AG20443 (cell line): ENCODE measurements at regions not wholly inside any gene's neighbourhood (a gene's known extent, or its start where the extent isn't known, plus 50 kb on each side); places are given as distances from the start of the nearest gene placed in this dataset.

Experiments
- DNase-seq: peaks from one replicate; pipeline ENCODE4 v3.0.0; 2012; ENCODE audit warnings: low spot score, mixed read lengths

DNA sequence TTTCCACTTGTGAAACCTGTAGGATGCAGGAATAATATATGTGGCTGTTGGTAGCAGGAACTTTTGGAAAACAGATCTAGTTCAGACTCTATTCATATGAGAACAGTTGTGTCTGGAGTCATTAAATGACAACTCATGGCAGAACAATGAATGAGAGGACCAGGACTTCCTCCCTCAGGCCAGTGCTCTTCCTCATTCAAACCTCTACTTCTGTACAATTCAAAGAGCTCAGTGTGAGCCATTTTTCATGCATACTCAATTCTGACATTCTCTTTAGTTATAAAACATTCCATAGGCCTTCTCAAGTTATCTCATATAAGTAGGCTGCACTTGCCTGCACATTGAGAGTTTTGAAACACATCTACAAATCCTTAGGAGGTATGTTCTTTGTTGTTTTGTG, 1526.6 kb upstream of the FLRT2 start:
- no peak for DNase-seq

DNA sequence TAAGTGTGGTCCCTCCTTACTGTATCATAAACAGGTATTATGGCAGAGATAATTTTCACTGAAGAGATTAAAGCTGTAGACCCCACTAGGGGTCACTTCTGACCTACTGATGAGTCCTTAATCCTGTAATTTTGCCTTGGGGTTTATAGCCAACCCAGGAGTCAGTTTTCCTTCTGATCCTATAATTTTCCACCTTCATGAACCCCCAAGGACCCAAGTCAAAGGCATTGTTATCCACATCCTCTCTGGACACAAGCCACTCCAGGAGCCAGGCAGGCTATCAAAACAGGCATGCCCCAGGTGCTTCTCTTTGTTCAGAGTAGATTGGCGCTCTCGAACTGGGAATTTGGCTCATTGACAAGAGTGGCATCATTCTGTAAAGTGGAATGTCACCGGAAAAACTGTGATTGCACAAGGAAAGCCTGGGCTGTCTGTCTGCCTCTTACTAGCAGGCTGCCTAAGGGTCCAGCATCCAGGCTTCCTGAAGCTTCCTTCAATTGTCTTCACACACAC, 1523.2 kb upstream of the FLRT2 start:
- DNase-seq, result no peak

DNA sequence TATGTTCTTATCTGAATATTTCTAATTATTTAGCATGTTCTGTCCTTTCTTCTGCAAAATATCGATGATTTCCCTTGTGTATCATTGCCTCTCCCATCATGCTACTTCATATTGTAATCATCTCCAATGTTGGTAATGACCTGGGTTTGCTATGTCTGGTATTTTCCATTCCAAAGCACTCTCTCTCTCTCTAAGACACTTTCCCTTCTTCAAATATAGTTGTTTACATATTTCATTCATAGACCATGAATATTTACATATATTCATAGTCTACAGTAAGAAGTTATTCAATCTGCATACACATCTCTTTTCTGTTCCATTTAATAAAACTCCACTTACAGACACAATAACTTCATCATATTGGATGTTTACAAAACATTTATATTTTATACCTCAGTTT, 1516.5 kb upstream of the FLRT2 start:
- DNase-seq, result no peak

DNA sequence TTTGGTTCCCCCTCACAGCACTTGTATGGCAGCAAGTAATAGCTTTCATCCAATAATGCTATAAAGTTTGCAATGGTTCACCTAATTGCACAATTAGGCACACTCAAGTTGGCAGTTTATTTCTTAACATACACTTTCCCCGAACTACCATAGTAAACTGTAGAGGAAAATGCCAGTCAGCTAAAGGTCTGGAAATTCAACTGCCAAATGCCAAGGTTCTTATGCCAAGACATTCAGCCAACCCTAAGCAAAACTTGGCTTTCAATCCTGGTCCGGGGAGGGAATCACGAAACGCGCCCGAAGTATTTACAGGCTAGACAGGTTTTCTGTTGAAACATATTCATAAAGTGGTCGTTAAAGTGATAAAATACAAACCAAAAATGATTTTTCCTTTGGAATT, 1512.4 kb upstream of the FLRT2 start:
- DNase-seq, result no peak

DNA sequence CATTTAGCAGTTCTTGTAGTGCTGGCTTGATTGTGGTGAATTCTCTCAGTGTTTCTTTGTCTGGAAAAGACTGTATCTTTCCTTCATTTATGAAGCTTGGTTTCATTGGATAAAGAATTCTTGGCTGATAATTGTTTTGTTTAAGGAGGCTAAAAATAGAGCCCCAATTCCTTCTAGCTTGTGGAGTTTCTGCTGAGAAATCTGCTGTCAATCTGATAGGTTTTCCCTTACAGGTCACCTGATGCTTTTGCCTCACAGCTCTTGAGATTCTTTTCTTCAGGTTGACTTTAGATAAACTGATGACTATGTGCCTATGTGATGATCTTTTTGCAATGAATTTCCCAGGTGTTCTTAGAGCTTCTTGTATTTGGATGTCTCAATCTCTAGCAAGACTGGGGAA, 1508.5 kb upstream of the FLRT2 start:
- no peak for DNase-seq

DNA sequence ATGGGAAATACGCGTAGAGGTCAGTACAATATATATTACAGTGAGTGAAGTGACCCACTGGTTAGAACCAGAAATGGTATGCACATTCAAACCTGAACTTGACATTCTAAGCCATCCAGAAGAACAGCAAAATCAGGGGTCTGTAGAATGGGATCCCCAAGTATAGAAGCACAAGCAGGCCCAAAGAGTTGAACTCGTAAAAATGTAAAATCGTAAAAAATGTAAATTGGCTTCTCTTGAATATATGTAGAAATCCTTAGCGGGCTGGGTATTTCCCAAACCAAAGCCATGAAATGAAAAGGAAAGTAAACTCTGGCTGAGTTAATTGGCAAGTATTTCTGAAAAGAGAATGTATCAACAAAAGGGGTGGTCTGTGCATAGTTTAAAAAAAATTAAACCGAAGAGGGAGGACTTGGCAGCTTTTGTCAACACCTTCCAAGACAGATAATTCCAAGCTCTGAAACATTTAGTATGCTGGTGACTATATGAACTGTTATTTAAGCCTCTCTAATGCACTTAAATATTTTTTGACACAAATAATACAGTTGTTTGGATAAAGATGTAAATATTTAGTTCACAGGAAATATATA, 1505.6 kb upstream of the FLRT2 start:
- no peak for DNase-seq

DNA sequence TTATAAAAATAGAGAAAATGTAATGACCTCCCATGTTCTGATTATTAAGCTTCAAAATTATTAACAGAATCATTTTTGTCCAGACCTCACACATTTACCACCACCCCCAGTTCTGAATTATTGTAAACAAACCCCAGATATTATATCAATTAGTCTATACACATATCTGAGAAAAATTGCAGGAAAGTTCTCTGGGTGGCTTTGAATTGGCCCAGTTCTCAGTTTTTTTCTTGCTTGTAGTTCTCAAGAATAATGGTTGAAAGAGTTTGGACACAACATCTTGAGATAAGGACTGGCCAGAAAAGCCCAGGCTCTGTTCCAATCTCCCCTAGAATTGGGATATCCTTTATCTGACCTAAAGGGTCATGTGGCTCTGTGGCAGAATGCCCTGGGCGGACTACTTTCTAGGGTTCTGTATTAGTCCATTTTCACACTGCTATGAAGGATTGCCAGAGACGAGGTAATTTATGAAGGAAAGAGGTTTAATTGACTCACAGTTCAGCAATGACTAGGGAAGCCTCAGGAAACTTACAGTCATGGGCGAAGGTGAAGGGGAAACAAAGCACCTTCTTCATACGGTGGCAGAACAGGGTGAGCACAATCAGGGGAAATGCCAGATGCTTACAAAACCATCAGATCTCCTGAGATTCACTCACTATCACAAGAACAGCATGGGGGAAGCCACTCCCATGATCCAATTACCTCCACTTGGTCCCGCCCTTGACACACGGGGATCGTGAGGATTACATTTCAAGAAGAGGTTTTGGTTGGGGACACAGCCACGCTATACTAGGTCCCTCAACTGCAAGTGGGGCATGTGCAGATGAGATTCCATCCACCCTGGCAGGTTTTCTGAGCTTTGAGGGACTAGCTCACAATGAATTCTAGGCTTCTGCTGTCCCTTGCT, 1504.6 kb upstream of the FLRT2 start:
- no peak for DNase-seq

DNA sequence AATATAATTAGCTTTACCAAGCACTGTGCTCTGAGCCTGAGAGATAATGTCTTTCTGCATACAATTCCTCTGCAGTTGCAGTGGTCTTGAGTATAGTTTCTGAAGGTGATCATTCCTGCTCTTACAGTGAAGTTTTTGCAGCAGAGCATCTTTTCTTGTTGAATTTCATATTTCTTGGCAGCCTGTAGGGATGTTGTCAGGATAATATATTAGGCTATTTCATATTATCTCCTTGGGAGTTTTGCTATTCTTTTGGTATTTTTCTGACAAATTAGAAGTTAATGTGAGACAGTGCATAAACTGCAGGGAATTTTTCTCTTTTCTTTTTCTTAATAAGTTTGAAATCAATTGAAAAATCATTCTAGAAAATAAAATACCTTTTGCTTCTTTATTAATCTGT, 1502.6 kb upstream of the FLRT2 start:
- no peak for DNase-seq

DNA sequence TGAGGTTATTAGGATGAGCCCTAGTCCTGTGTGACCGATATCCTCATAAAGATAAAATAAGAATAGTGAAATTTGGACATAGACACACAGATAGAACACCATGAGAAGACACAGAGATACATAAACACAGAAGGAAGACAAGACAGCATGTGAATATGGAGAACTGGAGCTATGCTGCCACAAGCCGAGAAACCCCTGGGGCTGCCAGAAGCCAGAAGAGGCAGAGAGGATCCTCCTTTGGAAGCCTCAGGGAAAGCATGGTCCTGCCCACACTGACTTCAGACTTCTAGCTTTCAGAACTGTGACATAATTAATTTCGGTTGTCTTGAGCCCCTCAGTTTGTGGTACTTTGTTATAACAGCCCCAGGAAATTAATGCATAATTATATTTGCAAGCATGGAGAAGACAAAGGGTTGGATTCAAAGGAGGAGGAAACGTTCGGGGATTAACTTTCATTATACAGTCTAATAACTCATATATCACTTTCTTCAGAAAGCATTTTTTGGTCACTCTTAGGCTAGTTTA, 1501.8 kb upstream of the FLRT2 start:
- DNase-seq, result no peak

DNA sequence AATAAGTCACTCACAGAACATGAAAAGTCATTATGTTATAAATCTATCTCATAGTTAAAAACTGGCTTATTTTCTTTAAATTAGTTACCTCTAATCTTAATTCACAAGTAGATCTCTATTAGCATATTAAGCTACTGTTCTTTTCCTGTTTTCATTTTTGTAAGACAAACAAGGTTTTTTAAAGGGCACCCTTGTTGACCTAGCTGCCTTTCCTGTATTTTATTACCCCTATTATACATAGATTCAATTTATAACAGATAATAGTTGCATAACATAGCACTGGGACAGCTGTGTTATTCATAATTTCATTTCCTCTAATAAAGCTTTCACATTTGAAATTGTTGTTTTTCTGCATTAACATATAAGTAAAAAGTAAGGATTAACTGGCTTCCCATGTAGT, 1500.7 kb upstream of the FLRT2 start:
- no peak for DNase-seq

DNA sequence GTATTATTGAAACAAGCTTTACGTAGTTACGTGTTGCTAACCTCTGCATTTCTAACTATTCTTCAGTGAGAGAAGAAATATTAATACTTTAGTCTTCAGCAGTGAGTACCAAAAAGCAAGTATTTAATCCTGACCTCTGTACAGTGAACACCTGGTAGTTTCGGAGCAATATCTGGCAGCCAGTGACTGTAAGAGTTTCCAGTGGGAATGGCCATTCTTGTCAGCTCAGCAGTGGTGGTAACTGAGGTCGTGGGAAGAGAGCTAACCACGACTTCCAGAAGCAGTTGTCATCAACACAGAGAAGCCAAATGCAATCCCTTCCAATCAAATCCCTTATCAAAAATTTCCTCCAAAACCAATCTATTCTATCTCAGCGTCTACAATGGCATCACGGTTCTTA, 1500.2 kb upstream of the FLRT2 start:
- DNase-seq, result no peak

DNA sequence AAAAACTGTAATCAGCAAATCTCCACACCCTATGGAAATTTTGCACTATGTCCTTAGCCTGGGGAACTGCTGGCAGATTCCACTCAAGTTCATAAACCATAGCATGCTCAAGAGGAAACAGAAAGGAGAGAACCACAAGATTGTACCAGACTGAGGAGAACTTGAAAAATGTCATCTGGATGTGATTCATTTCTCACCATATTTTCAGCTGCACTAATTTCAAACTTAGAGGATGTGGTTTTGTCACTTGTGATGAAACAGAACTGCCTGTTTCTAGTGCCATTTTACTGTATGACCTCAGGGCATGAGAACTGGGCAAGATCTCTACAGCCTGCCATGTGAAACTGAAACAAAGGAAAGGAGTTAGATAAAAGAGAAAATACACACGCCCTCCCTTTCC, 1493.1 kb upstream of the FLRT2 start:
- peak; percentile 8 for DNase-seq

DNA sequence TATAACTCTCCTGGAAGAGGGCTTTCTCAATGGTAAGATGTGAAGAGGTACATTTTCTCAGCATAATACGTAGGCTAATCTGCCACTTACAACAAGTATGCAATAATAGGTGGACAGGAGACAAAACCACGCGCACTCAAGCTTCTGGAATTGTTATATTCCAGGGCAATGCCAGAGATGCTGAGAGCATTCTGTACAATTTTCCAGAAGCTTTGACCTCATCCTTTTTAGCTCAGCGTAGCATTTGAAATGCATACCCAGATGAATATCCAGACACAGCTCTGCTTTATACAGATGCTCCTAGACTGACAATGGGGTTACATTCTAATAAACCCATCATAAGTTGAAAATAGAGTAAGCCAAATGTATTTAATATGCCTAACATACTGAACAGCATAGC, 1492.4 kb upstream of the FLRT2 start:
- DNase-seq, result no peak

DNA sequence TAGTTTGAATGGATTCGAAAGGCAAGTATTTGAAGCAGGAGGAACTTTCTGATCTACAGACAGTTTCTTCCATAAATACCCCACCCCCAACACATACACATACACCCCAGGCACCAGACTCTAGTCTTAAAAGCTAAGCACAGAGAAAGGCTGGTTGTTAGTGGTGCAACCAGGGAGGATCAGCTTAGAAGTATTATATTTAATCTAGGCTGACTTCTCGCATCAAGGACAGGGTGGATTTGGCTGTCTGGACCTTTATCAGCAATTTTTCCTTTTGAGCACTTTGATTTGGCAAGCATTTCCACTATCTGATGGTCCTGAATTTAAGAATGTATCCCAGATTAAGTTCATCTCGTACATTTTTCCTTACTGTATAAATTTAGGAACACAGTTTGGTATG, 1489.8 kb upstream of the FLRT2 start:
- DNase-seq, result no peak

DNA sequence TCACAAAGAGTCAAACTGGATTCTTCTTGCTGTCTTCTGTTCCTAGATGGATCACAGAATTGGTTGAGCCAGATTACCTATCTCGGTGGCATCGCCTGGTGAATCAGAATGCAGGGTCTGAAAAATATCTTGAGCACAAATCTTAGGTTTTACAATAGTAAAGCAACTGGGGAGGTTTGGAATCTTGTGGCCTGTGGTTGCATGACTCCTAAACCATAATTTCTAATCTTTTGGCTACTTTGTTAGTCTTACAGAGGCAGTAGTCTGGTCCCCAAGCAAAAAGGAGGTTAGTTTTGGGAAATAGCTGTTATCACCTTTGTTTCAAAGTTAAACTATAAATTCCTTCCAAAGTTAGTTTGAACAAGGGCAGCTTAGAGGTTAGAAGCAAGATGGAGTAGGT, 1488.5 kb upstream of the FLRT2 start:
- no peak for DNase-seq

DNA sequence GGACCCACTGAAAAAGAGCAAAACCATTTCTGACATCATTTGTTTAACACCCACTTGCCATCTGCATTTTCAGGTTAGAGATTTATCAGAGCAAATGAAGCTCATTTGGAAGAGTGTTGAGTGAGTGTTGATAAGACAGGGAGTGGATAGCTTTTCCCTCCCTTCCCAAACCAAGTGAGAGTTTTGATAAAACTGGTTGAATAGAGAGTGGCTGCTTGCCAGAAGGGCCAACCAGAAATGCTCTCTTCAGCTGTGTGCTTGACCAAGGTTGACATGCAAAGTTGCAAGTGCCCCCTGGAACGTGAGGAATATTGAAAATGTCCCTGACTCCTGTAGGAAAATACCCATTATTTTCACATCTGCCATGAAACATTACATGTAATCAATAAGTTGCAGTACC, 1487.0 kb upstream of the FLRT2 start:
- DNase-seq, result no peak

DNA sequence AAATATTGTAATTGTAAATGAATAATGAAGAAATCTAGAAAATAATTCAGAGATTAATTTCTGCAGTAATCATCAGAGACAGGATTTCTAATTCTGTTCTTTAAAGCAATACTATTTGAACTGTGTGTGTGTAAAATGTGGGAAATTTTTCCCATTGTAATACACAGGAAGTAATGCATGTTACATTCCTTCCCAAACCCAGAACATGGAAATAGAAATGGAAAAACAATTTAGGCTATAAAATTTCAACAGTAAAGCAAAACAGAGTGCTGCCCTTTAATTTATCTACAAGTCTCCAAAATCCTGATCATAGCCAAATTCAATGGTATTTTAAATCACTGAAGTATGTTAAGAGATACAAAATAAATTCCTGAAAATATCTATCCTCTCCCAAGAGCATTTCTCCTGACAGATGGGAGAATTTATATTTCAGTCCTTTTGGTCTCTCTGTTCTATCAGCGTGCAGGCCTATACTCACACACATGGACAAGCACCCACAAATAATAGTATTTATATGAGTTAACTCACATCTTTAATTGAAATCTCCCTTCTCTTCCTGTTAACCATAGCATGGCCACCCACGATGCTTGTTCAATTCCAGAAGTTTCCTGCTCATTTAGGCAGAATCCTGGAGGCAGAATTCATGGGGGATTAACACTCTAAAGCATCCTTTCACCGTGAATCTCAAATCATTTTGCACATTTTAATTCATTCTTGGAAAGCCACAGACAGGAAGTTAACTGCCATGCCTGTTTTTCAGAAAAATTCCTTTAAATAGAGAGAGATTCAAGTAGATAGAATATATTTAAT, 1465.4 kb upstream of the FLRT2 start:
- no peak for DNase-seq

DNA sequence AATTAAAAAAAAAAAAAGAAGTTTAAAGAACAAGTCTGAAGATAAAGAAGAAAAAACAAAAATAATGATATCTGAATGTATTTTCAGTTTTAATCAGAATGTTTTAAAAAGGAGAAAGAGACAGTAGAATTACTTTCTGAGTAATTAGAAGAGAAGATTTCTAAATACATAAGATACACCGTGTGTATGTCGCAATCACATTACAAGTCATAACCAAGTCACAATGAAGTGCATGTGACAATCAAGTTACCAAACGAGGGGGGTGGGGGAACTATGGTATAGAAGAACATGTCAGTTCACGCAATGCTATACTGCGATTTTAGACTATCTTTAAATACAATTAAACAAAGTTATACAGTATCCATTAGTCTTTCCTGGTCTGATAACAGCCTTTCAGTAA, 1464.1 kb upstream of the FLRT2 start:
- no peak for DNase-seq

DNA sequence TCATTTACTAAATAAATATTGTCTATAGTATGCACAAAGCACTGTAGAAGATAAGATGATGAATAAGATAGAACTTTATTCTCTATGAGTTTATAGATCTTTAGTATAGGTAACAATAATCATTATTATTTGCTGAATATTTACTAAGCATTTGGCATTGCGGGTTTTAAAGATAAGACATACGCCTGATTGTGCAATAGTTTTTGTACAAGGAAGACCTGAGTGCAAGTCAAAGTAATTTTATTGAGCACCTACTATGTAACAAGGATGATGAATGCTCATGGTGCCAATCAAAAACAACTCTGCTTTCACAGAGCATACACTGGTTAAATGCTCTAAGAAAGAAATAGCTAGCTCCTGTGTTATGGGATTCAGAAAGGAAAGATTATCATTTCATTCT, 1461.7 kb upstream of the FLRT2 start:
- no peak for DNase-seq

DNA sequence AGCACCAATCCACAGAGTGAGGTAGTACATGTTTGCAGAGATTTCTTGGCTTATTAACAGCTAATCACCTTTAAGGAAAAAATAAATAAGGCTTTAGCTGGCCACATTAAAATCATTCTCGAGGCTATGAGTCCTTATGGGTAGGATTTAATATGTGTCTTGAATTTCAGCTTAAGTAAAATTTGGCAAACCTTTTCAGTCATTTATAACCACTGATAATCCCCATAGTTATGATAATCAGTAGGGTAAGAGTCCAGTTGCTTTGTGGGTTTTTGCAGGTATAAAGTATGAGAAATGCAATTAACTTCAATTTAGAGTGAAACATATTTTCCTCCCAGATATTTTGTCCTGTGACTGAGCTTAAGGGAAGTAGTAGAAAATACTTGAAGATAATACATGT, 1458.9 kb upstream of the FLRT2 start:
- no peak for DNase-seq

DNA sequence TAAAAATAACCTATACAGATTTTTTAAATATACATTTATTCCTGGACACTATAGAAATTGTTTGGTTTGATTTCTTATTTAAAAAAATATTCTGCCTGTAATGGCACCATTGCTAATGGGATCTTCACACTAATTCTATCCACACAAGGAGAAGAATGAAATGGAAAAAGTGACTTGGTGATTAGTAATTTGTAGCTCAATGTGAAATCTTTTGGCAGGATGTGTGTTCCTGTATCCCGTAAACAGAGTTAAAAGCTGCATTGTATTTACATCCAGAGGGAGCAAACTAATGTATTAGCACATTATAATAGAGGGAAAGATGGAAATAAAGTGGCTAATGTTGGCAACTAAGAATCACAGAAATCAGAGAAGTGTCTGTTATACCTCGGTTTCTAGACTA, 1455.3 kb upstream of the FLRT2 start:
- DNase-seq, result no peak

DNA sequence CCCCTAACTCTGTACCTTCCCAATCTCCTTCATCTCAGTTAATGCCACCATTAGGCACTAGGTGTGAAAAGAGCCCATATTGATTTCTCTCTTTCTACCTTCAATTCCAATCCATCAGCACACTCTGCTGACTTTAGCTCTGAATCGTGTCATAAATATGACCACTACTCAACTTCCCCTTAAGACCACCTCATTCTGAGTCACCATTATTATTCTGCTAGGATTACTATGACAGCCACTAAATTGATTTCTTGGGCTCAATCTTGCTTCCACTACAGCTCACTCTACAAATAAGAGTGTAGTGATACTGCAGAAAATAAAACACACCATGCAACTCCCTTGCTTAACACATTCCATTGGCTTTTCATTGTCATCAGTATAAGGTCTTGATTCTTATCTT, 1449.0 kb upstream of the FLRT2 start:
- no peak for DNase-seq
